HG03575 (cell line): ENCODE measurements at regions not wholly inside any gene's neighbourhood (a gene's known extent, or its start where the extent isn't known, plus 50 kb on each side); places are given as distances from the start of the nearest gene placed in this dataset.

ENCODE experiments used
- ATAC-seq: cut with Tn5 transposase; IDR thresholded peaks from one replicate; pipeline ENCODE4 v1.9.1; 2021; ENCODE audit not compliant: unreplicated experiment, insufficient number of reproducible peaks, low FRiP score; ENCODE audit errors: extremely low read depth

GRCh38 chr1:232404981-232405731, 224.8 kb downstream of the SIPA1L2 start:
- no peak for ATAC-seq

- ATAC-seq: no peak
Observed at GRCh38 chr1:232404227-232404626, 225.7 kb downstream of the SIPA1L2 start.

GRCh38 chr1:232403017-232403714, 226.8 kb downstream of the SIPA1L2 start:
- no peak for ATAC-seq

- ATAC-seq: no peak
Observed at GRCh38 chr1:232398823-232399222, 231.1 kb downstream of the SIPA1L2 start.

- ATAC-seq: no peak
Observed at GRCh38 chr1:232393444-232394146, 236.3 kb downstream of the SIPA1L2 start.

GRCh38 chr1:232393010-232393409, 236.9 kb downstream of the SIPA1L2 start:
- ATAC-seq: no peak

- no peak for ATAC-seq
Observed at GRCh38 chr1:232390590-232390989, 239.3 kb downstream of the SIPA1L2 start.

GRCh38 chr1:232389744-232390143, 240.2 kb downstream of the SIPA1L2 start:
- ATAC-seq: no peak

GRCh38 chr1:232388363-232388762, 241.6 kb downstream of the SIPA1L2 start:
- no peak for ATAC-seq

GRCh38 chr1:232386721-232387510, 243.0 kb downstream of the SIPA1L2 start:
- ATAC-seq: no peak

- no peak for ATAC-seq
Observed at GRCh38 chr1:232386294-232386693, 243.6 kb downstream of the SIPA1L2 start.

GRCh38 chr1:232385221-232385620, 244.7 kb downstream of the SIPA1L2 start:
- ATAC-seq: no peak

GRCh38 chr1:232384171-232384883, 245.6 kb downstream of the SIPA1L2 start:
- no peak for ATAC-seq

GRCh38 chr1:232383455-232384123, 246.3 kb downstream of the SIPA1L2 start:
- no peak for ATAC-seq

- ATAC-seq: no peak
Observed at GRCh38 chr1:232382671-232383070, 247.3 kb downstream of the SIPA1L2 start.

GRCh38 chr1:232381394-232382100, 248.4 kb downstream of the SIPA1L2 start:
- no peak for ATAC-seq

GRCh38 chr1:232380596-232380995, 249.3 kb downstream of the SIPA1L2 start:
- no peak for ATAC-seq

- ATAC-seq: no peak
Observed at GRCh38 chr1:232380131-232380530, 249.8 kb downstream of the SIPA1L2 start.
